ENCODE measurements at regions not wholly inside any gene's neighbourhood (a gene's known extent, or its start where the extent isn't known, plus 50 kb on each side); places are given as distances from the start of the nearest gene placed in this dataset.
A peak's percentile ranks its signal among the peaks of the same experiment; 100 is the strongest.

DNA sequence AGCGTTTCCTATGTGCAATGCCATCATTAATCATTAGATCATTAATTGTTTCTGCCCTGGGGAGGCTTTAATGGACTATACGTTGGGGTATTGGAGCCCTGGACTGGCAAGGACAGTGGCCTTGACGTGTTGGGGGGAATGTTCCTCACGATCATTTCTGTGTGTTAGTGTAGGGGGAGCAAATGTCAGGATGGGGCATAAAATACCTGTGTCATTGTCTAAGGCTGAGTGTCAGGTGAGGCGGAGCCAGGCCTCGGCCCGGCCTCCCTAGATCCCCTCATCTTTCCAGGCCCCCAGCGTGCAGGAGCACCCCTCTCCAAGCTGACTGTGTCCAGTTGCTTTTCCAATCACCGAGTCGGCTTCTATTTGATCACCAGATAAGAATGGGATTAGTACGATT lies 346.4 kb upstream of the SHH start:
- no peak overlapping the region for H3K4me3 ChIP-seq
- no peaks in the 10 kb centered on the region for H3K36me3 ChIP-seq (replicated peaks)
- no peaks in the 10 kb centered on the region for H3K27me3 ChIP-seq (ENCODE audit: low read depth)
- H3K9me3 ChIP-seq: no peaks in the 10 kb centered on the region
- DNase-seq (ENCODE audit: low spot score in 2 of 2): no peak
- in situ Hi-C loops (cut with MboI; ENCODE audit: low sequenced_read_pairs): loop anchor here (25.0 kb wide), 1 partner anchor 346 kb away; the partner anchor contains the start of gene SHH
- no peaks in the 10 kb centered on the region for H3K4me1 ChIP-seq

DNA sequence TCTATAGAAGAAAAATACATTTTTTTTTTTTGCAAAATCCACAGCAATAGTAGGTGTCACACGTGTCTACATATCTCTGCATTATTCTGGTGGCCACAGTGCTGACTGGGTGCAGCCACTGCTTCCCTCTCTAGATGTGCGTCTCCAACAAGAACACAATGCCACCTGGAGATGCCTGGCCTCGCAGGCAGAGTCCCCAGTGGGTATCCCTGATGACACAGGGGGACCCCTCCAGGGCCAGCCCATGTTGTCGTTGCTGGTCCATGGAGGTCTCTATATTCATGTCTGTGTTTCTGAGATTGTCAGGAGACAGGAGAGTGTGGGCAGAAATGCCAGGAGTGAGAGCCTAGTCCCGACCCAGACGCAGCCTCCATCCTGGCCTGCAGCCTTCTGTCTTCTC lies 345.9 kb upstream of the SHH start:
- DNase-seq (ENCODE audit: low spot score in 2 of 2): no peak
- Histone ChIP-seq H3K27me3 (ENCODE audit: low read depth) (no peaks in the 10 kb centered on the region), H3K9me3 (no peaks in the 10 kb centered on the region), H3K4me3 (no peak overlapping the region), H3K4me1 (no peaks in the 10 kb centered on the region), H3K36me3 (replicated peaks) (no peaks in the 10 kb centered on the region)
- in situ Hi-C loops (cut with MboI; ENCODE audit: low sequenced_read_pairs): loop anchor here (25.0 kb wide), 1 partner anchor 346 kb away; the partner anchor contains the start of gene SHH

DNA sequence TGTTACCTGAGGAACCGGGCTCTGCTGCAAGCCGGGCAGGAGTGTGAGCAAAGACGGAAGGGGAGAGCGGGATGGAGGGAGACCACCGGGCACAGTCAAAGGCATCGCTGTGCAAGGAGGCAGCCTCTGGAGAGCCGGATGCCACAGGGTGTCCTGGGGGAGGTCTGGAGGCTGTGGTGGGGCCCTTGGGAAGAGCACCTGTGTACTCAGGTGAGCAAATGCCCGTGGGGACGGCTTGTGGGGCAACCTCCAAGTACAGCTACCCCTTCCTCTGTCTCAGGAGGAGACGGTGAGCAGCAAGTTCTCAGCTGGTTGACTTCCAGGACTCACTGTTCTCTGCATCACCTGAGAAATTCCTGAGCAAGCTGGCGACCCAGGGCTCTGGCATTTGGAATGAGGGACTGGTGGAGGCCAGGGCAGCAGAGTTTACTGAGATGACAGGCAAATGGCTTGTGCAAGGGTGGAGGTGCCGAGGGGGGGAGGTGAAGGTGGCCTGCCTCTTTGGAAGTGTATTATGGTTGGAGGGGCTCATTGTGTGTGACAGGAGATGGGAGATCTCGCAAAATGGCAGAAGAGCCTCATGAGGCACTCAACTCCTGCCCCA lies 345.2 kb upstream of the SHH start:
- in situ Hi-C loops (cut with MboI; ENCODE audit: low sequenced_read_pairs): loop anchor here (25.0 kb wide), 1 partner anchor 345 kb away; the partner anchor contains the start of gene SHH
- H3K36me3 ChIP-seq (replicated peaks): no peaks in the 10 kb centered on the region
- H3K27me3 ChIP-seq (ENCODE audit: low read depth): no peaks in the 10 kb centered on the region
- H3K4me3 ChIP-seq: no peak overlapping the region
- H3K4me1 ChIP-seq: no peaks in the 10 kb centered on the region
- no peaks in the 10 kb centered on the region for H3K9me3 ChIP-seq
- DNase-seq (ENCODE audit: low spot score in 2 of 2): no peak

DNA sequence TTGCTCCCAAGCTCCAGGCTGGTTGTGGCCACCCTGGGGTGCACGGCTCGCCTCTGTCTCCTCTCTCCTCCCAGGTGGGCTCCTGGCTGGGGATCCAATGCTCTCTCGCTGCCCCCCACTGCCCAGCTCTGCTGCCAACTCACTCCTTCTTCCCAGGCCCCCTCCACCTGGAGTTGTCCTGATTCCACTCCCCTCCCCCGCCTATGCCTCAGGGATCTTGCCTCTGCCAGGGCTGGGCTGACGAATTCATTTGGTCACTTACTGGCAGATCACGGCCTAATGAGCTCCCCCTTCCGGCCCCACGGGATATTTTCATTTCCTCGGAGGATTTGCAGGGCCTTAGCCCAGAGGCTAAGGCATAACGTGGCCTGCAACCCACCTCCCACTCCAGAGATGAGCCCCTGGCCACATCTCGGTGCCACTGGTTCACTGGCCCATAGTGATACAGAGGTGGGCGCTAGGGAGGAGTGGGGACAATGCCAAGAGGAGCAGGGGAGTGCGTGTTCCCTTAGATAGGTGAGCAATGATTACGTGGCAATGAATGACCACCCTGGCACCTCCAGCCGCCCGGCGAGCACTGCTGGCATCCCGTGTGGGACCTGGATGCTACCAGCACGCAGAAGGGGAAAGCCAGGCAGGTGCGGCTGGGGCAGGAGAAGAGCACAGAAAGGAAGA lies 344.6 kb upstream of the SHH start:
- DNase-seq (ENCODE audit: low spot score in 2 of 2): peak in 1 of 2 experiments; percentile 57
- no peaks in the 10 kb centered on the region for H3K27me3 ChIP-seq (ENCODE audit: low read depth)
- H3K36me3 ChIP-seq (replicated peaks): no peaks in the 10 kb centered on the region
- in situ Hi-C loops (cut with MboI; ENCODE audit: low sequenced_read_pairs): loop anchor here (25.0 kb wide), 1 partner anchor 345 kb away; the partner anchor contains the start of gene SHH
- H3K4me3 ChIP-seq: no peak overlapping the region
- no peaks in the 10 kb centered on the region for H3K4me1 ChIP-seq
- no peaks in the 10 kb centered on the region for H3K9me3 ChIP-seq

DNA sequence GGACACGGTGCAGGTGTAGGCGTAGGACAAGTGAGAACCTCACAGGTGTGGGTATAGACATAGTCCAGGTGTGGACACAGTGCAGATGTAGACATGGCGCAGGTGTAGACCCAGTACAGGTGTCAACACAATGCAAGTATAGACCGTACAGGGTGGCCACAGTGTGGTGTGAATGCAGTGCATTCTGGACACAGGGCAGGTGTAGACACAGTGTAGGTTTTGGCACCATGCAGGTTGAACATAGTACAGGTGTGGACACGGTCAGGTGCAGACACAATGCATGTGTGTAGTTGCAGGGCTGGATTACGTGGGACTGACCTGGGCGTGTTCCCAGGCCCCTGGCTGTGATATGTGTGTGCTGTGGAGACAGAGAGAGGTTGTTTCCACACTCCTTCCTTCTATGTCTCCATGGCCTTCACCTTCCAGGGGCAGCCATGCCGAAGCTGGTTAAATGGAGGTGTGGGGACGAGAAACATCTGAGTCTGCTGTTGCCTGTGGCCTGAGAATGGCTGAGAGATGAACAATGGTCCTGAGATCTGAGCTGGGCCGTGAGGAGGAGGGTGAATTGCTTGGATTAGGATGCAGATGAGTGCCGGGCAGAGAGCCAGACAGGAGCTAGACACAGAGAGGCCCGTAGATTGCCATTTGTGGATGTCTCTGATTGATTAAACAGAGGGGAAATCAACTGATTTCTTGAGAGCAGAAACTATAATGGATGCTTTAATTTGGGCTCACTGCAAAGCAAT lies 343.9 kb upstream of the SHH start:
- Histone ChIP-seq H3K4me1 (no peaks in the 10 kb centered on the region), H3K4me3 (no peak overlapping the region), H3K27me3 (ENCODE audit: low read depth) (no peaks in the 10 kb centered on the region), H3K9me3 (no peaks in the 10 kb centered on the region), H3K36me3 (replicated peaks) (no peaks in the 10 kb centered on the region)
- peak in 1 of 2 experiments; percentile 52 for DNase-seq (ENCODE audit: low spot score in 2 of 2)
- in situ Hi-C loops (cut with MboI; ENCODE audit: low sequenced_read_pairs): loop anchor here (25.0 kb wide), 1 partner anchor 344 kb away; the partner anchor contains the start of gene SHH

DNA sequence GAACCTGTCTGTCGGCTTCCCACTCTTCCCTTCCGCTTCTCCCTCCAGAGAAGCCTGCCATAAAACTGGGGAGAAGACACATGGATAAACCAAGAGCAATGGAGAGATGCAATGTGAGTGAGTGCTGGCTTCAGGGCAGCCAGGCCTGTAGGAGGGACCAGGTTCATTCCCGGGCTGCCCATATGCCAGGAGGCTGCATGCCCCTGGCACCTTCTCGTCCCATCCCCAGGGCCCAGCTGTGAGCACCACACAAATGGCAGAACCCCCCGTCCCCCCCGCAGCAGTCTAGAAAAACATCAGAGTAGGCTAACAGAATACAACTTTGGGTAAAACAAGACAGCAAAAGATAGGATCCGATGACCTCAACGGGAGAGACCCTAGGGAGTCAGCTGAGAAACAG lies 341.3 kb upstream of the SHH start:
- no peaks in the 10 kb centered on the region for H3K4me1 ChIP-seq
- DNase-seq (ENCODE audit: low spot score in 2 of 2): no peak
- in situ Hi-C loops (cut with MboI; ENCODE audit: low sequenced_read_pairs): loop anchor here (25.0 kb wide), 1 partner anchor 341 kb away; the partner anchor contains the start of gene SHH
- no peaks in the 10 kb centered on the region for H3K36me3 ChIP-seq (replicated peaks)
- no peaks in the 10 kb centered on the region for H3K27me3 ChIP-seq (ENCODE audit: low read depth)
- H3K4me3 ChIP-seq: no peak overlapping the region
- H3K9me3 ChIP-seq: no peaks in the 10 kb centered on the region

DNA sequence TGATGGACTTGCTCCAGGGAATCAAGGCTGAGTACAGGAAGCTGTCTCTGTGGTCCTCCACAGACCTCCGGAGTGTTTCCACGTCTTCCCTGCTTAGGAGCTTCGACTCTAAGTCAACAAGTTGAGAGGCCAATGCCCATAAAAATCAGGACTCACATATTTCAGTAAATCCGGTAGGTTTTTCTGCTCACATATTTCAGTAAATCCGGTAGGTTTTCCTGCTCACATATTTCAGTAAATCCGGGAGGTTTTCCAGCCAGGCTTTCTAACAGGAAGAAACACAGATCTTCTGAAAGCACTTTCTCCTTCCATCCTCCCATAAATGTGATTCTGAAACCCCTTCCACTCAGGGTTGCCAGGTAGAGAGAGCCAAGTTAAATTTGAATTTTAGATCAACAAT lies 340.1 kb upstream of the SHH start:
- in situ Hi-C loops (cut with MboI; ENCODE audit: low sequenced_read_pairs): loop anchor here (25.0 kb wide), 1 partner anchor 340 kb away; the partner anchor contains the start of gene SHH
- H3K4me3 ChIP-seq: no peak overlapping the region
- H3K36me3 ChIP-seq (replicated peaks): no peaks in the 10 kb centered on the region
- H3K27me3 ChIP-seq (ENCODE audit: low read depth): no peaks in the 10 kb centered on the region
- H3K9me3 ChIP-seq: no peaks in the 10 kb centered on the region
- no peaks in the 10 kb centered on the region for H3K4me1 ChIP-seq
- no peak for DNase-seq (ENCODE audit: low spot score in 2 of 2)

DNA sequence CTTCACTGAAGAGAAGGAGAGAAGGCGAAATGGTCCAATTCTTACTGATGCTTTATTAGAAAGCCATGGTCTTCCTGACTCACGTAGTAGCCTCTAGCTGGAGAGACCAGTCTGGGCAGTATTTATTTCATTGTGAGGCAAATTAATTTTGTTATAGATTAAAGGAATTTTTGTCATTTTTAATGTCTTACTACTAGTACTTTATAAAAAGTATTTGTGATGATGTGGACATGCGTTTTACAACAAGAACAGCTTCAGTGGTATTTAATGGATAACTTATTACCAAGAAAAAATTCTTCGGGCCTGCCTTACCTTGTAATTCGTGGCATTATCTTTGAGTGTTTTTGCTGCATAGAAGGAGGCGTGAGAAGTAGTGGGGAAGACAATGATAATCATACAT lies 339.4 kb upstream of the SHH start:
- no peaks in the 10 kb centered on the region for H3K27me3 ChIP-seq (ENCODE audit: low read depth)

DNA sequence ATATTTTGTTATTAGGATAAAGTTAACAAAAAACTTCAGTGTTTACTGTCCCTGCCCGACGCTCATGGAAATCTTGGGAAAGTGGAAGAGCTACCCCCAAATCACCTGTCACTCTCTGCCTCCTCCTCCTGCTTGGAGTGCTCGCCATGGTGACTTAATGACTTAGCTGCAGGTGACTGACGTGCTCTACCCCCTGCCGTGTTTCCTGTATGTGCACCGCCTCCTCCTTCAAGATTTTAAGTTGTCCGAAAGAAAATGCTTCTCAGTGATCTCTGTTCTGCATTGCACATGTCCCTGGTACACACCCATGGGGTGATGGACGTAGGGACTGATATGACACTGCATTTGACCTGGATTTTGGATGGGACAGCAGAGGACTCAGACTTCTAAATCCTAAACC lies 338.8 kb upstream of the SHH start:
- Histone ChIP-seq H3K9me3 (no peaks in the 10 kb centered on the region), H3K4me1 (no peaks in the 10 kb centered on the region), H3K36me3 (replicated peaks) (no peaks in the 10 kb centered on the region), H3K27me3 (ENCODE audit: low read depth) (no peaks in the 10 kb centered on the region), H3K4me3 (no peak overlapping the region)
- in situ Hi-C loops (cut with MboI; ENCODE audit: low sequenced_read_pairs): loop anchor here (25.0 kb wide), 1 partner anchor 339 kb away; the partner anchor contains the start of gene SHH
- DNase-seq (ENCODE audit: low spot score in 2 of 2): no peak

More for the DNA sequence above, 339.4 kb upstream of the SHH start:
- Histone ChIP-seq H3K4me1 (no peaks in the 10 kb centered on the region), H3K9me3 (no peaks in the 10 kb centered on the region), H3K36me3 (replicated peaks) (no peaks in the 10 kb centered on the region), H3K4me3 (no peak overlapping the region)
- in situ Hi-C loops (cut with MboI; ENCODE audit: low sequenced_read_pairs): loop anchor here (25.0 kb wide), 1 partner anchor 339 kb away; the partner anchor contains the start of gene SHH
- DNase-seq (ENCODE audit: low spot score in 2 of 2): no peak

DNA sequence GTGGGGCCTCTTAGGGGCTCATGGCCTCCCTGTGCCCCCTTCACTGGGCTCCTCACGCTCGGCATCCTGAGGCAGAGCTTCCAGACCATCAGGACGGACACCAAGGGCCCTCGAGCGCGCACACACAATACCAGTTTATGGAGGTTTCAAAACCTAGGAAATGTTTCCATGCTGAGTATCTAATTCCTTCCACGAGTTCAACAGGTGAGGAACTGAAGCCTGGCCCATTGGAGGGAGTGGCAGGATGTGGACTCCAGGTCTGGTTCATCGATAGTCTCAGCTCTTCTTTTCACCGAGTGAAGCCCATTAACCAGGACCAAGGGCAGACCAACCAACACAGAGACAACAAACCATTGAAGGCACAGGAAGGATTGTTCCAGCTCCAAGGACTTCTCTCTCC lies 336.7 kb upstream of the SHH start:
- no peak for DNase-seq (ENCODE audit: low spot score in 2 of 2)
- no peaks in the 10 kb centered on the region for H3K9me3 ChIP-seq
- H3K27me3 ChIP-seq (ENCODE audit: low read depth): no peaks in the 10 kb centered on the region
- no peaks in the 10 kb centered on the region for H3K4me1 ChIP-seq
- H3K4me3 ChIP-seq: no peak overlapping the region
- H3K36me3 ChIP-seq (replicated peaks): no peaks in the 10 kb centered on the region
- in situ Hi-C loops (cut with MboI; ENCODE audit: low sequenced_read_pairs): no loop called here

DNA sequence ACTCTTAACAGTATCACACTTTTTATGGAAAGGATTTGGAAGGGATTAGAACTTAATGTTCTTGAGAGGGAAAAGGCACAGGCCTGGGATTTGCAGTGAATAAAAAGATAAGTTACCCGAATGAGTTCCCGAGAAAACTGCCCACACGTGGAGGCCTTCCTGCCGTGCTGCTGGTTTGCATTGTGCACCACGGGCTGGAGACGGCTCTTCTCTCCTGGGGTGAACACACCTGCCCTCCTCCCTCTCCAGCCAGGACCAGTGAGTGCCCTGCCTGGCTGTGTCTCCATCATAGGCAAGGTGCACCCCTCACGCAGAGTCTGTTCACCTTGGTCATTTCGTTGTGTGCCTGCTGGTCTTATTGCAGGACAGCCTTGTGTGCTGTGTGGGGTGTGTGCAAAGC lies 336.3 kb upstream of the SHH start:
- no peaks in the 10 kb centered on the region for H3K9me3 ChIP-seq
- H3K27me3 ChIP-seq (ENCODE audit: low read depth): no peaks in the 10 kb centered on the region

DNA sequence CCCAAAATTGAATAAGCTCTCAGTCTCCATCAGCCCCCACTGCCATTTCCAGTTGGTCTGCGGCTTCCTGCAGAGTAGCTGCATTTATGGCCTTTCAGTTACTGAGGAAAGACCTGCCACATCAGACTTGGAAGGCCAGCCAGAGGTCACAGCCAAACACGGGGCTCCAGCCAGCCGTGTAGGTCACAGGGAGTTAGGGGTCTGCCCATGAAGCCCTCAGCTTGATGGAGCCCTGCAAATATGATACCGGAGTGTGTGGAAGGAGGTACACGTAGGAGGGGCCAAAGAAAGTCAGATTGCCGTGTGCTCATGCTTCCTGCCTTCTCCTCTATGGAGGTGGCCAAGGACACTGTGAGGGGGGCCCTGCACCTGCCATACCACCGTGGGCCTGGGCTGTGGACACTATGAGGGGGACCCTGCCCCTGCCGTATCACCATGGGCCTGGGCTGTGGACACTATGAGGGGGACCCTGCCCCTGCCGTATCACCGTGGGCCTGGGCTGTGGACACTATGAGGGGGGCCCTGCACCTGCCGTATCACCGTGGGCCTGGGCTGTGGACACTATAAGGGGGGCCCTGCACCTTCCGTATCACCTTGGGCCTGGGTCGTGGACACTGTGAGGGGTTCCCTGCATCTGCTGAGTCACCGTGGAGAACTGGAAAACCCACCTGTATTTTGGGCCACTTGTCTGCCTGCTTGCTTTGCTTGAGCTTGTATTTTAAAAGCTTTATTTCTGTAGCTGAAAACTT lies 335.7 kb upstream of the SHH start:
- Histone ChIP-seq H3K36me3 (replicated peaks) (no peaks in the 10 kb centered on the region), H3K27me3 (ENCODE audit: low read depth) (no peaks in the 10 kb centered on the region), H3K4me3 (no peak overlapping the region), H3K9me3 (no peaks in the 10 kb centered on the region), H3K4me1 (no peaks in the 10 kb centered on the region)
- in situ Hi-C loops (cut with MboI; ENCODE audit: low sequenced_read_pairs): no loop called here
- DNase-seq (ENCODE audit: low spot score in 2 of 2): no peak

More for the DNA sequence above, 336.3 kb upstream of the SHH start:
- no peaks in the 10 kb centered on the region for H3K36me3 ChIP-seq (replicated peaks)
- DNase-seq (ENCODE audit: low spot score in 2 of 2): no peak
- in situ Hi-C loops (cut with MboI; ENCODE audit: low sequenced_read_pairs): no loop called here
- no peak overlapping the region for H3K4me3 ChIP-seq
- H3K4me1 ChIP-seq: no peaks in the 10 kb centered on the region

DNA sequence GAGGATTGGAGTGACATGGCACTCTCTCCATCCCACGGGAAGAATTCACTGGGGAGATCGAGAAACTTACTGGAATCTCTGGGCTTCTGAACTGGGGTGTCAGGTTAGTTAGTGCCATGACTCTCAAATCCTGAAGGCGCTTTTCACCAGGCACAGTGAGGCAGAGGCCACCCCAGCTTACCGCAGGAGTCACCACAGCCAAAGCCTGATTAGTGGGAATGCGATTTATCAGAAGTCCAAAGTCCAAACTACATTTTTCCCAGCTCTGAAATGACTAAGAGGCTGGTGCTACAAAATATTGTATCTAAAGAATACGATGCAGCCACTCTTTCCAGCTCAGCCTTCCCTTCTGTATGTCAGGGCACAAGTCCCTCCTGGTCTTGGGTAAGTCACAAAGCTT lies 334.8 kb upstream of the SHH start:
- Histone ChIP-seq H3K4me3 (no peak overlapping the region), H3K4me1 (no peaks in the 10 kb centered on the region), H3K36me3 (replicated peaks) (no peaks in the 10 kb centered on the region), H3K27me3 (ENCODE audit: low read depth) (no peaks in the 10 kb centered on the region), H3K9me3 (no peaks in the 10 kb centered on the region)
- in situ Hi-C loops (cut with MboI; ENCODE audit: low sequenced_read_pairs): no loop called here
- DNase-seq (ENCODE audit: low spot score in 2 of 2): no peak

Data from HAP-1 (cell line).